Loucy (cell line): ENCODE measurements at regions not wholly inside any gene's neighbourhood (a gene's known extent, or its start where the extent isn't known, plus 50 kb on each side); places are given as distances from the start of the nearest gene placed in this dataset.

ENCODE experiments used
- EZH2phosphoT487 ChIP-seq: fragments of 200-600 bp; IDR thresholded peaks from 2 replicates; pipeline ENCODE4 v1.6.1; 2018; ENCODE audit warnings: antibody characterized with exemption, mild to moderate bottlenecking, moderate library complexity, borderline replicate concordance
- TF ChIP-seq, protein P1 (sequence below): fragments of 200-600 bp; sonication (generic); conservative IDR thresholded peaks from 2 replicates; pipeline ENCODE4 v1.5.1; 2014; ENCODE audit warnings: mild to moderate bottlenecking, antibody characterized with exemption, low read length

DNA sequence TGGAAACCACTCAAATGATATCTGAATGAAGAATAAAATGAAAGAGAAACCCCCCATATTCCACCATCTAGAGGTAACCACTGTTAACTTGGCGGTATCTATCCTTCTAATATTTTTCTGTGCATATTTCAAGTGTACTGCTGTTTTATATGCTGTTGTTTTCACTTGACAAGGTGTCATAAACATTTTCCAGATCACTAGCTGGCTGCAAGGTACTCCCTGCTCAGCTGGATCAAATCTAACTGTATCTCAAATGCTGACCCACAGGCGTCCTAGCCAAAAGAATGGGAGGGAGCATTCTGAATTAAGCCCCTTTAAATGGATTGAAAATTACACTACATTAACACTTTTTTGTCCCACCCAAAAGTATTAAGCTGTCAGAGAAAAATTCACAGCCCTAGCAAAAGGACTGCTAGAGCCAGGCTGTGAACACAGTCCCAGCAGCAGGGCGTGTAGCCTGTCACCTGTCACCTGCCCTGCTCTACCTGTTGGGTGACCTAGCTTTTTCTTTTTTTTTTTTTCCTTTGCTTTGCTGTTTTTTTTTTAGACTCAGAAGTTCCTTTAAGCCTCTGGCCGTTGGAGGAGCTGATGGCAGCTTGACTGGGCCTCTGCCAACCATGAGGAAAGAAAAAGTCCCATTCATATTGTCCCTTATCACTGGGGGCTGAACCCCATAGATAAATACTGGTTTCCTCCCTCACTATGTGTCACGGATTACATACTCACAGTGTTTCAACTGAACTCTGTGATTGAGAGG, 93.7 kb upstream of the TSC22D2 start:
- TF ChIP-seq, protein P1, sequence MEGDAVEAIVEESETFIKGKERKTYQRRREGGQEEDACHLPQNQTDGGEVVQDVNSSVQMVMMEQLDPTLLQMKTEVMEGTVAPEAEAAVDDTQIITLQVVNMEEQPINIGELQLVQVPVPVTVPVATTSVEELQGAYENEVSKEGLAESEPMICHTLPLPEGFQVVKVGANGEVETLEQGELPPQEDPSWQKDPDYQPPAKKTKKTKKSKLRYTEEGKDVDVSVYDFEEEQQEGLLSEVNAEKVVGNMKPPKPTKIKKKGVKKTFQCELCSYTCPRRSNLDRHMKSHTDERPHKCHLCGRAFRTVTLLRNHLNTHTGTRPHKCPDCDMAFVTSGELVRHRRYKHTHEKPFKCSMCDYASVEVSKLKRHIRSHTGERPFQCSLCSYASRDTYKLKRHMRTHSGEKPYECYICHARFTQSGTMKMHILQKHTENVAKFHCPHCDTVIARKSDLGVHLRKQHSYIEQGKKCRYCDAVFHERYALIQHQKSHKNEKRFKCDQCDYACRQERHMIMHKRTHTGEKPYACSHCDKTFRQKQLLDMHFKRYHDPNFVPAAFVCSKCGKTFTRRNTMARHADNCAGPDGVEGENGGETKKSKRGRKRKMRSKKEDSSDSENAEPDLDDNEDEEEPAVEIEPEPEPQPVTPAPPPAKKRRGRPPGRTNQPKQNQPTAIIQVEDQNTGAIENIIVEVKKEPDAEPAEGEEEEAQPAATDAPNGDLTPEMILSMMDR: no peak
- no peak for TF ChIP-seq EZH2phosphoT487
